HG03064 (cell line): ENCODE measurements at regions not wholly inside any gene's neighbourhood (a gene's known extent, or its start where the extent isn't known, plus 50 kb on each side); places are given as distances from the start of the nearest gene placed in this dataset.
"Not testable (repeated sequence)": the region's sequence is repeated elsewhere in the genome, so short reads cannot be mapped to it uniquely, and the experiment has no call there.

Experiments
- ATAC-seq: cut with Tn5 transposase; IDR thresholded peaks from one replicate; pipeline ENCODE4 v1.9.1; 2021; ENCODE audit warnings: low read depth; ENCODE audit not compliant: unreplicated experiment

DNA sequence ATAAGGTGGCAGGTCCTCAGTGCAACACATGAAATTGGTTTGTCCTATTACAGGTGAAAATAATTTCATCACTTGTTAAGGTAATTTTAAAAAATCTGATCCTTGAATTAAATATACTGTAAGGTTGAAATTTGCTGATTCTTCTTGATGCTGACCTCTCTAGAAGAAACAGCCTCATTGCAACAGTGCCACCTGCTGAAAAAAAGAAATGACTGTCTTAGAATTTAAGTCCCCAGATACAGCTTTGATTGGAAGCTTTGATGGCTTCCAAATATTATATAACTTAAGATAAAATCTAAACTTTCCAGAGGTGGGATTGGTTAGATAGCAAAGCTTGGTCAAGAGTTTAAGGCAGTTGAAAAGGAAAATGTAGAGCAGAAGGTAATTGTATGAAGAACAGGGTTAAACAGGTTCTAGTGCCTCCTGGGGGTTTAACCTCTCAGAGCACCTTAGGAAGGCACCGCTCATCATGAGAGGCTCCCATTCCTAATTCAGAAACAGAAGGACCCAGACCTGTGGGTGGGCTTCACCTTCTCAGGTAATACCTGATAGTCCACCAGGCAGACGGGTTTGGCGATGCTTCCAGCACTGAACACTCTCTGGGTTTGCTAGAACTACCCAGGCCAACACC, 401.0 kb downstream of the PAX1 start:
- ATAC-seq: no peak

GRCh38 chr20:22101606-22102005, 396.1 kb downstream of the PAX1 start:
- no peak for ATAC-seq

DNA sequence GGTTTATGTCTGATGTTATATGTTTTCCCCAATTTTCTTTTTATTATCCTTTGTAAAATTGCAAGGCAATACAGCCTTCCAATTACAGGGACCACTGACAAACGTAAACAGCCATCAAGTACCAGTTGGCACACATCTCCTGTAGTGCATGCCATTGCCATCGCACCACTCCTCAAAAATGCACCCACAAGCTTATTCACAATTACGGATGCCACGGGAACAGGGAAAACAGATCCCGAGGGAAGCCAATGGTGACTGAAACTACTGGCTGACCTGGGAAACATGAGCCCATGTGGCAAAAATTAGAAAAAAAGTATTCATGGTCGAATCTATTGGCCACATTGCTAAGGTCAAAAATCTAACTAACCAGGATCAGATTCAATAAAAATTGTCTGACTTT, 395.2 kb downstream of the PAX1 start:
- no peak for ATAC-seq

GRCh38 chr20:22099348-22099747, 393.9 kb downstream of the PAX1 start:
- no peak for ATAC-seq

- ATAC-seq: no peak
Measured at GRCh38 chr20:22098511-22098910, 393.0 kb downstream of the PAX1 start.

DNA sequence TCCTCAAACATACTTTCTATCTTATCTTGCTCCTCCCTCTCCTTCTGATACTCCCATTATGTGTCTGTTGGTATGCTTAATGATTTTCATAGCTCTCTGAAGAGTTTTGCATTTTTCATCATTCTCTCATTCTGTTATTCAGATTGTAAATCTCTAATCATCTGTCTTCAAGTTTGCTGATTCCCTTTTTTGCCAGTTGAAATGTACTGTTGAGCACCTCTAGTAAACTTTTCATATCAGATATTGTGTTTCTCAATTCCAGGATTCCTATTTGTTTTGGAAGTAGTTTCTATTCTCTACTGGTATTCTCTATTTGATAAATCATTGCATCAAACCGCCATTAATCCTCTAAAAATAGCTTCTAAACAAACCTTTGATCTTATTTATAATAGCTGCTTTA, 387.7 kb downstream of the PAX1 start:
- ATAC-seq: no peak

DNA sequence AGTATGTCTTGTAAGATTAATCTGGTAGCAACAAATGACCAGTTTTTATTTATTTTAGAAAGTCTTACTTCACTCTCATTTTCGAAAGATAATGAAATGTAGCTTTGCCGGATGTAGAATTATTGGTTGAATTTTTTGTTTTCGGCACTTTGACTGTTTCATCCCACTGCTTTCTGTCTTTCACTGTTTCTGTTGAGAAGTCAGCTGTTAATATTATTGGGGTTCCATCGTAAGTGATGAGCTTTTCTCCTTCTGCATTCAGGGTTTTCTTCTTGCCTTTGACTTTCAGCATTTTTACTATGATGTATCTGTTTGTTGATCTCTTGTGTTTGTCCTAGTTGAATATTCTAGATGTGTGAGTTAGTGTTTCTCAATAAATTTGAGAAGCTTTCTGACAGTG, 383.4 kb downstream of the PAX1 start:
- no peak for ATAC-seq

GRCh38 chr20:22080985-22081384, 375.5 kb downstream of the PAX1 start:
- ATAC-seq: no peak

DNA sequence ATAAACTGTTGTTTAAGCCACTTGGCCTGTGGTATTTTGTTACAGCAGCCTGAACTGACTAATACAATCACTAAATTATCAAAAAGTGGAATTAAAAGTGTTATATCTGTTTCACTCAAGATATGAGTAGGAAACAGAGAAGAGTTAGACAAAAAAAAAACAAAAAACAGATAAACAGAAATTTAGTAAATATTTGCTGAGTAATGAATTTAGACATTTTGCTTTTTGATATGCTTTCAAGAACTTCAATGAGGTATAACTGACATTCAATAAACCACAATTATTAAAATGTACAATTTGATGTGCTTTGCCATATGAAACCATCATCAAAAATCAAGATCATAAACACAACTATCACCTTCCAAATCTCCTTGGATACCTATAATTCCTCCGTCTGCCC, 369.2 kb downstream of the PAX1 start:
- no peak for ATAC-seq

- ATAC-seq: no peak
Measured at GRCh38 chr20:22071841-22072240, 366.4 kb downstream of the PAX1 start.

DNA sequence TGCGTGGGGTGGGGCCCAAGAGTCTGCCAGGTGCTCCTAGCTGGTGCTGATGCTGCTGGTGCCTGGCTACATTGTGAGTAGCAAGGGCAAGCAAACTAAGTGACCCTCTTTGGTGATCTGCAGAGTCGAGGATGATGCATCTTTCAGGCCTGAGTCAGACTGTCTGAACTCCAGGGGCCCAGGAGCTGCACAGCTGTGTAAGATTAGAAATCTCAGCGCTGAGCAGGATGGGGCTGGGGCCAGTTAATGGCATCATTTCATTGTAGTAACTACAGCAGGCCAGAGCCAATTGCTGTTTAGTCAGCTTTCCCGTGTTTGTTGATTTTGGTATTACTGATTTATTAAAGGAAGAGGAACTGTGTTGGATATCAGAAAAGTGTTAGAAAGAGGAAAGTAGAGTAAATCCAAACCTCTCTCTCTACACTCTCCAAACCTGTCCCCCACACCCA, 365.2 kb downstream of the PAX1 start:
- no peak for ATAC-seq

DNA sequence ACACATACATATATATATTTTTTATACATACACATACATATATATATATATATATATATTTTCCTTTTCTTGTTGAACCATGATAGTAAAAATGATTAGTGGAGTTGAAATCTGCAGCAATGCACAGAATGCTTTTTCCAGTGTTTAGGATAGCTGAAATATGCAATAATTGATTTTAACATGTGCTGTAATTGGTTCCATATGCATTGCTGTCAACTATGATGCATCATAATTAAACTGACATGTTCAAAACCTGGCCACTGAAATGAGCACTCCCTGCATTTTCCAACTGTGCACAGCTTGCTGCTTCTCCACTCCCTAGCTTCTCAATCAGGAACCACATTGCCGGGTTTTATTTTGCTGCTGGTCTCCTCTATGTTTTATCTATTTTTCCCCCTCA, 358.3 kb downstream of the PAX1 start:
- ATAC-seq: no peak

DNA sequence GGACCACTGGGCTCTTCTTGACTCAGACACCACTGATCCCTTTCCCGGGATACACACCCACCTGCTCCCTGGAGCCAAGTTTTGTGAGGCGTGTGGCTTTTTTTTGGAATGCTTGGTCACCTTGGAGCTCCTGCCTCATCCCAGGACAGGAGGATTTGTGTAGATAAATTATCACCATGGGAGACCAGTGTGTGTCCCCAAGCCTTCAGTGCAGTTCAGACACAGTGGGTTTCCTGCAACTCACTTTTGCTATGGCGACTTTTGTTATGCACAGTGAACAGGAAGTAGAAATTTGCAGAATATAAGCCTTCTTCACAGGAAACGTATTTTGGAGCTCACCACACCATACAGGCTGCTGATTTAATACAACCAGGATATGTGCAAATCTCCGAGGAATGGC, 357.4 kb downstream of the PAX1 start:
- no peak for ATAC-seq

DNA sequence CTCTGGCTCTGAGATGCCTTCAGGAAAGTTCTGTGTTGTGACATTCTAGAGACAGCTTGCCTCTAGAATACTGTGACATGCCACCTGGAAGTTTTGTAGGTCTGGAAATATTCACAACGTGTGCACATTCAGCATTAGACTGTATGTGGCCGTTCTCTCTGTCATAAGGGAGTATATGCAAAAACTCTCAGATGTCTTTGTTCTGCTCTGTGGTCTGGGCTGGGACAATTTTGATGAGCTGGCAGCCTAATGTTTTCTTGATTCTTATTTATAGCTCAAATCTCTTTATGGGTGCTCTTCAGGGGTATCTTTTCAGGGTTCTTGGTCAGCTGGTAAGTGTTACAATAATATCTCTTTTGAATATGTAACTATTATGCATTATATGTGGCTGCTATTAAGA, 355.1 kb downstream of the PAX1 start:
- no peak for ATAC-seq

- no peak for ATAC-seq
Measured at GRCh38 chr20:22058746-22059145, 353.3 kb downstream of the PAX1 start.

DNA sequence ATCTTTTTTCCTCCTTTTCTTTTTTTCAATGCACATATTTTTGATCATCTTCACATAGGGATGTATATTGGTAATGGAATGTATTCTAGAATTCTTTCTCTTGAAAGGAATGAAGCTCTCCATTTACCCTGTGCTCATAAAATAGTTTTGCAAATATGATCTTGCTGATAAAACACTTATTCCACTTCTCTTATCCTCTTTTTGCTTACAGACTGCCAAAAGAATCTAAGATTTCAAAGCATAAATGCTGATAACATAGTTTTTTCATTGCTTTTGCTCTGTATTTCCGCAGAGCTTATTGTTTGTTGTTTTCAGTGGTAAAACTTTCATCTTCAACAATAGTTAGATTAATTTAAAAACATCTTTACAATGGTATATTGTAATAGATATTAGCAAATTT, 350.5 kb downstream of the PAX1 start:
- ATAC-seq: no peak

- no peak for ATAC-seq
Measured at GRCh38 chr20:22052025-22052650, 346.7 kb downstream of the PAX1 start.

- ATAC-seq: not testable (repeated sequence)
Measured at GRCh38 chr20:22045956-22046507, 340.6 kb downstream of the PAX1 start.

DNA sequence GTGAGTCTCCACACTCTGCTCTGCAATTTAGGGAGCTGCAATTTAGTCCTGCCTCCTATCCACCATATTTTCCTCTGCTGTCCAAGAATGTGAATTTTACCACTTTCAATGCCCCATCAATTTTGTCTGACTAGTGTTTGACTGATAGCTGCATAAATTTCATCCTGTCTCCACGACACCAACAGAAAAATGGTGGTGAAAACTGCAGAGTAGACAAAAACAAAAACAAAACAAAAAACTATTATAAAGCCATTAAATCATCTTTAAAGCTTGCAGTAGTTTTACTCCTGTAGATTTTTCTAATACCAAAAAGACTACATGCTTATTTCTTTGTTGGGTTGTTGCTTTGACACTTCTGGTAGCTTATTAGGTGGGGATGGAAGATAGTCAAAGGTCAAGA, 322.0 kb downstream of the PAX1 start:
- no peak for ATAC-seq

DNA sequence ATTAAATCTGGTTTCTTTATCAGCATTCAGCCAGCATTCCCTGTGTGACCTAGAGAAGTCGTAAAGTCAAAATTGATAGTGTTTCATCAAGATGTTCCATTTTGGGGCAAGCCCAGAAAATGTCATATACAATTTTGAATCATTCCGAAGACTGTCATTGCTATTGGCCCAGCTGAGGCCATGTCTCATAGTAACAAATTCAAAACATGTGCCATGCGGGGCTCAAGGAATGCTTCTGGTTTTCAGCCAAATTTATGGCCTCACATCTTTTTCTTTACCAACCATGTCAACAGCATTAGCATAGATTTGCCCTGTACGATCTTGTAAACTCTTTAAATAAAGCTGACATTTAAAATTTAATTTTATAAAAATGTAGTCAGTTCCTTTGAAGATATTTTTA, 314.7 kb downstream of the PAX1 start:
- ATAC-seq: no peak

GRCh38 chr20:22008456-22008855, 303.0 kb downstream of the PAX1 start:
- no peak for ATAC-seq

- no peak for ATAC-seq
Measured at GRCh38 chr20:22006306-22006705, 300.8 kb downstream of the PAX1 start.
